Activated CD4-positive, alpha-beta T cell treated with anti-CD3 and anti-CD28 coated beads, Interleukin-2, Interleukin-4, amounts not matched to agents 100 ng/mL and 50 ng/mL, durations not matched to agents 16 hours and 8 hours (primary cell): ENCODE measurements at regions not wholly inside any gene's neighbourhood (a gene's known extent, or its start where the extent isn't known, plus 50 kb on each side); places are given as distances from the start of the nearest gene placed in this dataset.
"Not testable (repeated sequence)": the region's sequence is repeated elsewhere in the genome, so short reads cannot be mapped to it uniquely, and the experiment has no call there.

Experiments used
- DNase-seq: peaks from one replicate; pipeline ENCODE4 v3.0.0-alpha.2; 2020; ENCODE audit warnings: low spot score

DNA sequence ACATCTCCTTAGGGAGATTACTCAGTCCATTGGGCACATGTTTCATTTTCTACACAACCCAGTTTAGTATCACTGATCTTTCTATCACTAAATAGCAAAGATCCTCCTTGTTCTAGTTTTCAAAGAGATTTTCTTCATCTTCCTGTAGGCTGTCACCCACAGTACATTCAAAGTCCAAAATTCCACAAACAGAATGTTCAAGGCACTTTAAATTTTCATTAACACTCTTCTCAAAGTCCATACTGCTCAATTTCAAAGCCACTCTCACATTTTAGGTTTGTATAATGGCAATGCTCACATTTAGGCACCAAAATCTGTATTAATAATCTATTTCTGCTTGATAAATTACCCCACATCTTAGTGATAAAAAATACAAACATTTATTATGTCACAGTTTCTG, 152.8 kb downstream of the FSIP2 start:
- DNase-seq = no peak

DNA sequence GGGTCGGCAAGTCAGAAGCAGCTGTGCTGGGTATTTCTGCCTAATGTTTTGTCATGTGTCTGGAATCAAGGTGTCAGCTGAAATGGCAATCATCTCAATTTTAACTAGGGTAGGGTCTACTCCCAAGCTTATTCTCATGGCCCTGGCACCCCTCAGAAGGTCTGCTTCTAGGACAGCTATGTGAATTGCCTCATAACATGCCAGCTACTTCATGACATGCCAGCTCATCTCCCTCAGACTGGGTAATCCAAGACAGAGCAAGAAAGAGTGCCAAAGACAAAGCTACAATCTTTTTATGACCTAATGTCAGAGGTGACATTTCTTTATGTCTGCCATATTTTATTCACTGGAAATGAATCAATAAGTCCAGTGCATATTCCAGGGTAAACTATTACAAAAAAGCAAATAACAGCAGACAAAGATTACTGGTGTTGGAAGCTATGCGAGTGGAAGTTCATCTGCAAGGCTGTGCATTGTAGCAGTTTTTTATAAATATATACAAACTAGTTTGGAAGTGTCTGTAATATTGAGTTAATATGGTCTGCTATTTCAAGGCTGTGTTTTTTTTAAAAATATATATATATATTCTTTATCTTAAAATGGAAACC, 153.3 kb downstream of the FSIP2 start:
- no peak for DNase-seq

DNA sequence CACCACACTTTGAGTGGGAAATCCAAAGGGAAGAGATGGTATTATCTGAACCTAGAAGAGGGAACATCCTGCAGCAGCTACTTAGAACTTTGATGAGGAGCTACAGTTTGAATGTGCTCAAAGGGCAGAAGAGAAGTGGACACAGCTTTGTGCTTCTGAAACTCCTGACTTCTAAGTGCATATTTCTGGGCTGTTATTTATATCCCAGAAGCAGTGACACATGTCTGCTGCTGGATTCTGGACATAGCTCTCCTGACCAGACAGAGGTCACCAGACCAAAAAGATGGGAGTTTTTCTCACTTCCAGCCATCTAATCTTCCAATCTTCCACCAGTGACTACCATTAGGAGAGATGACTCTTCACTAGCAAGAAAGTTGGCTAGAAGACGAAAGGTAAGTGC, 153.9 kb downstream of the FSIP2 start:
- no peak for DNase-seq

DNA sequence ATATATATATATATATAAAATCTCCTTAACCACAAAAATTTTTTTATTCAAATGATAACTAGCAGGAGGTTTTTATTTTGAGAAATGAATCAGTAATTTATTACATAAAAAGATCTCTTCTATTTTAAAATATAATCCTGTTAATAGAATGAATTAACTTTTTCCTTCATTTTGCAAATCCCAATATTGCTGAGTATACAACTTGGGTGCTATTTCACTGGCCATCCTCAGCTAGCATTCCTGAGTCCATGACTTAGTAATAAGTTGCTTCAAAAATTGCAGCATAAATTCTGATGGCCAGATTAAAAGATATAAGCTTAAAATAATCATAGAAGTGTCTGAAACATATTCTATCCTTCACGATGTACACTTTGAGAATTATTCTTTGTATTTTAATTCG, 155.6 kb downstream of the FSIP2 start:
- DNase-seq = no peak

DNA sequence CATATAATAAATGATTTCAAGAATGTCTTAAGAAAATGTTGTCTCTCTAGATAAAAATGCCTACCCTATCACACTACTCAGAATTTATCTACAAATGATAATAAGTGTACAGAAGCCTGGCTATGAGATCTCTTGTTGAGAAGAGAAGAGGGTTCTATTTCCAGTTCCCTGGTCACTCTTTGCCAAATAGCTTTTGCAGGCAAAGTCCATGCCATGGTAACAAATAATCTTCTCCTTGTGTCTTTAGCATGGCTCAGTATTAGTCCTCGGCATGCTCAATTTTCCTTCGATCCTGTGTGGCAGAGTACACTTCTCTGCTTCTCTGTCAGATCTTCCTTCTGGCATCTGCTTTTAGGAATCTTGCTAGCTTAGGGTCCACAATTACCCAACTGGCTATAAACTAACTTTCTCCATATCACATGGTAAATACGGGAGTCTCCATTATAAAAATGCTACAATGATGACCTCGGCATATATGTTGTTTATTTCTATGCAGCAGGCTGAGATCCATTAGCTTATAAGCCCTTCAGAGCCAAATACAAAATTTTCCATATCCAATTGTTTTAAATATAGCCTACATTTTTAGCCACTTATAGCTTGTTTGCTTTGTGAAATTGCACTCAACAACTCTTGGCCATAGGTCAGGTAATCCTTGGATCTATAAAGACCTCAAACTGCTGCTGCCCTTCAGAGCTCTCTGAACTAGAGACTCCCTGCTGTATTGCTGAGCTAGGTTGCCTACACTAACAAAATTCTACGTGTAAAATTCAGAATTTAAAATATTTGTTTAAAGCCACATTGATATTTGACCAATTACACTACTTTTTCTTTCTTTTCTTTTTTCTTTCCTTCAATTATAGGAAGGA, 157.5 kb downstream of the FSIP2 start:
- no peak for DNase-seq

DNA sequence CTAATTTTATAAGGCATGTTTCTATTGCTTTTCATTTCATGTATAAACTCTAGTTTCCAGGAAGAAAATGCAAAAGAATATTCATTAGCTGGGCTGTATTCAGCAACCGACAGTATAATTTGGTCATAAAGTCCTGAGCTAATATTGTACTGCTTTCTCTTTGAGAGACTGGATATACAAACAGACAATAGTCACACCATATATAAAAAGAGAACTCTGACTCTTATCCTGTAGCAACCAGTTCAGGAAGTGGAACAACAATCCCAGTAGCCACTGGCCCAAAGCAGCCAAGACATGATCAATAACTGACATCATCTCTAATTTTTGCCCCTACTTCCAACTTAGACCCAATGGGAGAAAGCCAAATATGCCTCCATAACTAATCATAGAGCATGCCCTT, 160.8 kb downstream of the FSIP2 start:
- DNase-seq = no peak

DNA sequence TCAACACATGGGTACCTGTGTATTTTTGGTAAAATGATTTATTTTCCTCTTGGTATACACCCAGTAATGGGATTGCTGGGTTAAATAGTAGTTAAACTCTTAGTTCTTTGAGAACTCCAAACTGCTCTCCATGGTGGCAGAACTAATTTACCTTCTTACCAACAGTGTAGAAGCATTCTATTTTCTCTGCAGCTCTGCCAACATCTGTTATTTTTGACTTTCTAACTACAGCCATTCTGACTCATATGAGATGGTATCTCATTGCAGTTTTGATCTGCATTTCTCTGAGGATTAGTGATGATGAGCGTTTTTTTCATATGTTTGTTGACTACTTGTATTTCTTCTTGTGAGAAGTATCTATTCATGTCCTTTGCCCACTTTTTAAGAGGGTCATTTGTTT, 180.6 kb downstream of the FSIP2 start:
- no peak for DNase-seq

DNA sequence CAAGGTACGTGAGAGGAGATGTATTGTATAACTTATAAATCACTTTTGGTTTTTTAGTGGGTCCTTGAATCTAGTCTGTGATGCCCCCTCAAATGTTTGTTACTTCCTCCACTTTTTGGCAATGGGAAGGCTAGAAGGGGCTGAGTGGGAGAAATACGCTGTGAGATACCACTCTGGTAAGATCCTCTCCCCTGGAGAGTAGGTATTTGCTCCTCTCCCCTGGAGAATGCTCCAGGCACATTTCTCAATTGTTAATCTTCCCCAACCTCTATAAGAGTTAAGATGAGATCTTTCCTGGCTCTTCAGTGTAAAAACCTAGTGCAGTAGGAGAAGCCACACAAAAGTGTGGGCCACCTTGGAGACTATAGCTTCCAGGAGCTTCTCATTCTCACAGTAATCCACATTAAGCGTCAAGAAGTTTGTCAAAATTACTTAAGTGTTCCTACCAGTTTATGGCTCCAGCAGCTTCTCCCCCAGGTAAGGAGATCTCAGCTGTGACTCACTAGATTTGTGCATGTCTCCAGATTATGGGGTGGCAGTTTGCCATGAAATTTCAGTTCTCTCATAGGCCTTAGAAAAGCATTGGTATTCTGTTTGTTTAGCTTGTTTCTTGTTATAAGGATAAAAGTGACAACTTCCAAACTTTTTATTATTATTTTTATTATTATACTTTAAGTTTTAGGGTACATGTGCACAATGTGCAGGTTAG, 182.6 kb downstream of the FSIP2 start:
- no peak for DNase-seq

DNA sequence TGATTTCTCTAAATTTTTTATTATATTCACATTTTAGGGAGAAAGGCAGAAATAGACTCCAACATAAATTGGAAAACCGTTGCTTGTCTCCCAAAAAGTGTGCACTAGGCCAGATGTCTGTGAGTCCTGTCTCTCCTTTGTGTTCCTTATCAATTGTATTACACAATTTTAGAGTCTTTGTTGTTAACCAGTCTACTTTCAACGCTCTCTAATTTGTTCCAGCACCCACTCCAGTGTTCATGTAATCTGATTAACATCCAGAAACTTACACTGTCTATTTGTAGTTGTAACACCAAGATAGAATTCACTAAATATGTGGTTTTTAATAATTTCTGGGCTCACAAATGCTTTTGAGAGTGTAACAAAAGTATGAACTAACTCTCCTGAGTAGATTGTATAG, 195.6 kb downstream of the FSIP2 start:
- no peak for DNase-seq

DNA sequence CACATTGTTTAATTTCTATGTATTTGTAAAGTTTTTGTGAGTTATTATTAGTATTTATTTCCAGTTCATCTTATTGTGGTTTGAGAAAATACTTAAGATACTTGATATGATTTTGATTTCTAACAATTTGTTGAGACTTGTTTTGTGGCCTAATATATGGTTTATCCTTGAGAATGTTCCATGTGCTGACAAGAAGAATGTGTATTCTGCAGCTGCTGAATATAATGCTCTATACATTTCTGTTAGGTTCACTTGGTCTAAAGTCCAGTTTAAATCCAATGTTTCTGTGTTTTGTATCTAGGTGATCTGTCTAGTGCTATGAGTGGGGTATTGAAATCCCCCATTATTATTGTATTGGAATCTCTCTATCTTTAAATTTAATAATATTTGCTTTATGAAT, 201.3 kb downstream of the FSIP2 start:
- DNase-seq = no peak

DNA sequence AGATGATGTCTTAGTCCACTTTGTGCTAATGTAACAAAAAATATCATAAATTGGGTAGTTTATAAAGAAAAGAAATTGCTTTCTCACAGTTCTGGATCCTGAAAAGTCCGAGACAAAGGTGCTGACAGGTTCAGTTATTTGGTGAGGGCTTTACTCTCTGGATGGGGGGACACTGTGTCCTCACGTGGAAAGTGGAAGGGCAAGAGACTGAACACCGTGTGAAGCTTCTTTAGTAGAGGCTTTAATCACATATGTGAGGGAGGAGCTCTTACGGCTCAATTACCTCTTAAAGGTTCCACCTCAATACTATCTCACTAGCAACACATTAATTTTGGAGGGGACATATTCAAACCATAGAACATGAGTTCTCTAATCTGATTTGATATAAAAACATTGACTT, 204.3 kb downstream of the FSIP2 start:
- DNase-seq = no peak

DNA sequence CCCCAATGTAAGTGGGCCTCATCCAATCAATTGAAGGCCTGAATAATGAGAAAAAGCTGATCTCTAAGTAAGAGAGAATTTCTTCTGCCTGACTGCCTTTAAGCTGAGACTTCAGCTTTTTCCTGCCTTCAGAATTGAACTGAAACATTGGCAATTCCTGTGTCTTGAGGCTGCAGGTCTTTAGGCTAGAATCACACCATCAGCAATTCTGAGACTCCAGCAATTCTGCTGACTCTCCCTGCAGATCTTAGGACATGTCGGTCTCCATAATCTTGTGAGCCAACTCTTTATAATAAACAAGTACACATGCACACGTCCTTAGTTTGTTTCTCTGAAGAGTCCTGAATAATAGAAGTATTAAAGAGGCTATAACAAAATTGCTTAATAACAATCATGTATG, 209.1 kb downstream of the FSIP2 start:
- no peak for DNase-seq

DNA sequence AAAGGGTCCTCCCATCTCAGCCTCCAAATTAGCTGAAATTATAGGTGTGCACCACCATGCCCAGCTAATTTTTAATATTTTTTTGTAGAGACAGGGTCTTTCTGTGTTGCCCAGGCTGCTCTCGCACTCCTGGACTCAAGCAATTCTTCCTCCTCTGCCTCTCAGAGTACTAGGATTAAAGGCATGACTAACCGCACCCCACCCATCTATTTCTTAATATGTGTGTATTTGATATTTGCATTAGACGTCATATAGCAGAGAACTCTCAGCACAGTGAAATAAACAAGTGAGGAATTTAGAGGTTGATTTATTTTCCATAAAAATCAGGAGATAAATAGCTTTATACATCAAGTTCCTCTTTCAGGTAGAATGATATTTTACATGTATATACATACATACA, 213.5 kb downstream of the FSIP2 start:
- DNase-seq = no peak

DNA sequence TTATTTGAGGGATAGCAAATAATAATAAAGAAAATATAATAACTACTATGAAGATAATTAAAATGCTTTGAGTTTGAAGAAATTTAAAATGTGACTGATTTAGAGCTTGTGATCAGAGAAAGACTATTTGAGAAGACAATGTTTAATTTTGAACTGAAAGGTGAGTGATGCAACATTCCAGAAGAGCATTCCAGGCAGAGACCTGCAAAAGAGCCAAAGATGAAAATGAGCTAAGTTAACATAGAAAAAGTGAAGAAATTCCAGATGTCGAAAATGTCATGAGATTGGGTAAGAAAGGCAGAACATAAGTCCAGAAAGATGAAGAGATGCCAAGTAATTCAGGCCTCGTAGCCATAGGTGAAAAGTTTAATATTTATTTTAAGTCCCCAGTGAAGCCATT, 215.8 kb downstream of the FSIP2 start:
- no peak for DNase-seq

DNA sequence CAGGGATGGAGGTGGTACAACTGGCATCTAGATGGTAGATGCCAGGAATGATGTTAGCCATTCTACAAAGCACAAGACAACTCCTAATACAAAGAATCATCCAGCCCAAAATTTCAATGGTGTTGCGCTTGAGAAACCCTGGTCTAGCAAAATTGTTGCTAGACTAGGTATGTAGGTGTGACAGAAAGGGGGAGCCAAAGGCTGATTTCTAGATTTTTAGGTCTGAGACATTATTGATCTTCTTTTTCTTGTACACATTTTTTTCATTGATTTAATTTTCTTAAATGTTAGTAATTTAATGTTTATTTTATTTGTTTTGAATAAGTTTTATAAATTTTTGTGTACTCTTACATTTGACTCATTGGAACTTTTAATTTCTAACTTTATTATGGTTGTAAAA, 216.4 kb downstream of the FSIP2 start:
- no peak for DNase-seq

DNA sequence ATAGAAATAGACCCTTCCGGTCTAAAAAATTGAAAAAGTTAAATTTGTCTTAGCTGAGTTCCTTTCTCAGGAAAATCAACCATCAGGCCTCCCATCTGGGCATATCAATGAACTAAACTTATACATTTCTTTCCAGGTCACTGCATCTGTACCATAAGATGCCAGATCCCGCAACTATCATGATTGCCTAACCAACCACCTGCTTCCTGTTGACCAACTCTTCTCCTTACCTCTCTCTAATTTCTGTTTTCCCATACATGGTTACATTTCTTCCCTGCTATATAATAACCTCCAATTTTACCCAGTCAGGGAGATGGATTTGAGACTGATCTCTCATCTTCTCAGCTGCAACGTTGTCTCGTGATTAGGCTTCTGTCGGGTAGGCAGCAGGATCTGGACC, 228.7 kb downstream of the FSIP2 start:
- no peak for DNase-seq

DNA sequence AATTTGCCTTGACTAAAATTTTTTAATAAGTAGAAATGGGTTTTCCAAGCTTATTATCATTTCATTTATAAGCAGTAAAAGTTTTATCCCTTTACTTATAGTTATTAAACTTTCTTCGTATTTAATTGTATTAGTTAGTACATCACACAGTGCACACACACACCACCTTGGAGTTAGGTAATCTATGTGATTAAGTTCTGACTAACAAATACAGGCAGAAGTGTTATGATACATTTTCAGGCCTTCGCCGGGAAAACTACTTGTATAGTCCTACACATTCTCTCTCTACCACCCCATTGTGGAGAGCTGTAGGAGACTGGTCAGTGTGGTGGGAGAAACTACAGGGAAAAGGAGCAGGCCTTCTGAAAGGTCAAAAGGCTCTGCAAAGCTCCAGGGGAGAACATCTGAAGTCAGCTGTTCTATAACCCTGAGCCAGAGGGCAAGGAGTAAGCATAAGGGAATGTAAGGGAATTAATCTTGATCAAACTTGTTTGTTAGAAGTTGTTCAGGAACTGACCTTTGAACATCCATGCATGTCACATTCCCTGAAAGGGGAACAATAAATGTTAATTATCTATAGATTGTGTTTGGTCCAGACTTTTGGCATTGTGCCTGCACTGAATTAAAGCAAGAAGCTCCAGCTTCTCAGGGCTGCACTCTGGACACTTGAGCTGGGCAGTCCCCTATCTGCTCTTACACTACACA, 231.7 kb downstream of the FSIP2 start:
- DNase-seq = no peak

DNA sequence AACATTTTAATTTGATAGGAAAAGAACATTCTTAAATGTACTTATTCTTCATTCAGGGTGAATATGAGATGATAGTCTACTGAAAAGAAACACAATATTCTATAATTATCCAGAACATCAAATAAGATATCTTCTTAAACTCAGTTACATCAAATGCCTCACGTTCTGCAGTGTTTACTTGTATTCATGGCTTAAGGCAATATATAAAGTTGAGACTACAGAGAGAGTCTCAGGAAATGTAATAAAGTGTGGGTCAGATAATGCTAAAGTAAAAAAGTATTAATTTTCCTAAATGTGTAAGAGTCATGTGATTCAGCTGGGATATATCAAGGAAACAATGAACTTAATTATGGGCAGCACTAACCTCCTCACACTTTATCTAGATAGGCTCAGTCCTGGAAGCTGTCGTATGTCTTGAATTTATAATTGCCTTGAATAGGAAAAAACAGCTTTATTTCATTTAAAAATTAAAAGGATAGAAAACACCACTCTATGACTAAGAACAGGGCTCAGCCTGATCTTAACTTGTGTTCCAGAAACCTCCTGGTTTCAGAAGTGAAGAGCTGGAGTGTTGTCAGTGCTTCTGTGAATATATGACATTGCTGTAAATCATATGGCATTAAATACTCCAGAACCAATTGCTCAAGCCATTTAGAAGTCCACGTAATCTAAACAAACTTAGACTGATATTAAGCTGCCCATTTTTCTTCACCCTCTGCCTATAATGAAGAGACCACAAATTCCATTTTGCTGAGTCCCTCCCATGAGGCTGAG, 240.2 kb downstream of the FSIP2 start:
- no peak for DNase-seq

DNA sequence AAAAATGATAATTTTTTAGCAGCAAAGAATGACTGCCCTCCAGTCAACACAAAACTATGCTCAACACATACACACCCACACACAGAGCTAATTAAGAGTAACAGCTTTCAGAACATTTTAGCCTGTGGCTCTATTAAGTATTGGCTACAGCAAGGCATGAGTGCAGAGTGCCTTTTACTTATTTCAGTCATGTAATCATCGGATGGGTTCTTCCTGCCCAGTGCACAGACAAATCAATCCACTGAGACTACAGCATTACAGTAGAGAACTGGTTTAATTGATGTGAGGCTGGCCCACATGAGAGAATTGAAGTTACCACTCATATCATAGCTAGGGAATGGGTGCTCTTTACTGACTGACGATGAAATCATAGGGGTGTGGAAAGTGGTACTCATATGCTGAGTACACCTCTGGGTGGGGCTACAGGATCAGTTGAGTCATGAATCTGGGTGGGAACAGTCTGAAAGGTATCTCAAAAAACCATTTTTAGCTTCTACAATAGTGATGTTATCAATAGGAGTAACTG, 241.0 kb downstream of the FSIP2 start:
- no peak for DNase-seq

DNA sequence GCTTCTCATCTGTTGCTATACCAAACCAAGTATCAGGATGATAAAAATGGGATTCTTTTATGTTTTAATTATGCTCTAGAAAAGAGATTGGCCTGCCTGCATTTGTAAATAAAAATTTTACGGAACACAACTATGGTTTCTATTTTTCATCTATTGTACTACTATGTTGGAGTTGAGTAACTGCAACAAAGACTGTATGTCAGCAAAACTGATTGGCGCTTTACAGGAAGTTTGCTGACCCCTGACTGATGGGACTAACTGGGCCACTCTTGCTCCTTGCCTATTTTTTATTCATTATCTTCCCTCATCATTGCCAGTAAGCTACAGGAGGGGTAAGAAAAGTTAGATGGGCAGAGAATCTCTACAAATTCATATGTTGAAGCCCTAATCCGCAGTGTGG, 242.3 kb downstream of the FSIP2 start:
- no peak for DNase-seq

DNA sequence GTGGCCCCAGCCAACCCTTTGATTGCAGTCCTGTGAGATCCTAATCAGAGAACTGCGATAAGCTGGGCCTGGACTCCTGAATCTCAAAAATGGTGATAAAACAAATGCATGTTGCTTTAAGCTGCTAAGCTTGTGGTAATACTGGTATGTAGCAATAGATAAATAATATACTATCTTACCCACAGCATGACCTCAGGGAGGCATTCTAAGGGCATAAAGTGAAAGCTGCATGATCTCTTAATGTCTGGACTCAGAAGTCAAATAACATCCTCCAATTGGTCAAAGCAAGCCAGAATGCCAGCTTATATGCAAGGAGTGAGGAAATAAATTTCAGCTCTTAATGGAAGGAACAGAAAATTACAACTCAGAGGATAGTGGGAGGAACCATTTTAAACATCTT, 246.1 kb downstream of the FSIP2 start:
- DNase-seq = no peak

DNA sequence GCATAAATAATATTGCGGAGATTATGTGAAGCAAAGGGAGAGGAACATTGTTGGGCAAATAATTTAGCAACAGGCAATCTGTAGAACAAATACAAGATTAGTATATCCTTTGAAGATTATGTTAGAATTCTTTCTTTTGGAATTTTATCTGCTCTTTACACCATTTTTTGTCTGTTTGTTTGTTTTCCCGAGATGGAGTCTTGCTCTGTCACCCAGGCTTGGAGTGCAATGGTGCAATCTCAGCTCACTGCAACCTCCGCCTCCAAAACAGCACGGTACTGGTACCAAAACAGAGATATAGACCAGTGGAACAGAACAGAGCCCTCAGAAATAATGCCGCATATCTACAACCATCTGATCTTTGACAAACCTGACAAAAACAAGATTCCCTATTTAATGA, 250.3 kb downstream of the FSIP2 start:
- DNase-seq = not testable (repeated sequence)
